CD14-positive monocyte (primary cell): ENCODE measurements at regions not wholly inside any gene's neighbourhood (a gene's known extent, or its start where the extent isn't known, plus 50 kb on each side); places are given as distances from the start of the nearest gene placed in this dataset.

ENCODE experiments used
- DNase-seq, 3 donors: peaks; one replicate each; pipeline ENCODE4 v3.0.0-alpha.2; 2011 to 2022
- H2AFZ ChIP-seq: 2 replicates; pipeline ENCODE4 v1.6.0; 2012; ENCODE audit warnings: mild to moderate bottlenecking, low read depth, low read length, inconsistent platforms; ENCODE audit not compliant: insufficient read depth, poor library complexity, severe bottlenecking
- H3K27ac ChIP-seq, 2 donors: 1 replicate in 1 of 2; 2 replicates in 1 of 2; pipeline ENCODE4 v1.5.1; 2012 to 2013; ENCODE audit warnings: low read length in 2 of 2, control low read depth in 1 of 2, inconsistent platforms in 1 of 2, low read depth in 1 of 2, mild to moderate bottlenecking in 1 of 2
- H3K27me3 ChIP-seq, 2 donors: one replicate each; pipeline versions ENCODE4 v1.6.0 to v1.6.1; 2011 to 2013; ENCODE audit warnings: low read length in 2 of 2; ENCODE audit not compliant: control insufficient read depth in 2 of 2, insufficient read depth in 2 of 2
- H3K36me3 ChIP-seq, 2 donors: replicated peaks in 1 of 2; 1 replicate in 1 of 2; 2 replicates in 1 of 2; pipeline versions ENCODE4 v1.5.1 to v1.6.1; 2012 to 2013; ENCODE audit warnings: low read length in 2 of 2, control low read depth in 1 of 2, inconsistent platforms in 1 of 2, mild to moderate bottlenecking in 1 of 2; ENCODE audit not compliant: insufficient read depth in 2 of 2, control insufficient read depth in 1 of 2
- H3K4me1 ChIP-seq, 2 donors: 1 replicate in 1 of 2; 2 replicates in 1 of 2; pipeline versions ENCODE4 v1.5.1 to v1.6.1; 2012 to 2013; ENCODE audit warnings: low read length in 2 of 2, control low read depth in 1 of 2, inconsistent platforms in 1 of 2, mild to moderate bottlenecking in 1 of 2, moderate library complexity in 1 of 2; ENCODE audit not compliant: insufficient read depth in 2 of 2, control insufficient read depth in 1 of 2
- H3K4me2 ChIP-seq: replicated peaks from 2 replicates; pipeline ENCODE3; 2012; ENCODE audit warnings: low read length, moderate library complexity, mild to moderate bottlenecking; ENCODE audit not compliant: poor library complexity, severe bottlenecking; ENCODE audit errors: extremely low read depth
- H3K4me3 ChIP-seq, 3 experiments: fragments of 200-600 bp in 1 of 3; sonication (generic) in 1 of 3; replicated peaks in 1 of 3; 1 replicate in 2 of 3; 2 replicates in 1 of 3; pipeline ENCODE4 v1.5.1; 2011 to 2013; ENCODE audit warnings: low read length in 3 of 3, mild to moderate bottlenecking in 3 of 3, control low read depth in 2 of 3, low read depth in 2 of 3, inconsistent platforms in 1 of 3, moderate library complexity in 1 of 3
- H3K79me2 ChIP-seq: 2 replicates; pipeline ENCODE4 v1.6.0; 2012; ENCODE audit warnings: mild to moderate bottlenecking, control low read depth, inconsistent platforms, low read length, moderate library complexity; ENCODE audit not compliant: insufficient read depth
- H3K9ac ChIP-seq: 2 replicates; pipeline ENCODE4 v1.6.0; 2017; ENCODE audit warnings: low read length, mild to moderate bottlenecking; ENCODE audit not compliant: insufficient read depth, poor library complexity, severe bottlenecking
- H3K9me3 ChIP-seq, 2 donors: replicated peaks in 1 of 2; 1 replicate in 1 of 2; 2 replicates in 1 of 2; pipeline versions ENCODE4 v1.5.1 to v1.6.1; 2012 to 2013; ENCODE audit warnings: low read length in 2 of 2, control low read depth in 1 of 2; ENCODE audit not compliant: control insufficient read depth in 1 of 2, insufficient read depth in 1 of 2
- H4K20me1 ChIP-seq: 2 replicates; pipeline ENCODE4 v1.6.0; 2012; ENCODE audit warnings: mild to moderate bottlenecking, low read length, control low read depth, moderate library complexity; ENCODE audit not compliant: insufficient read depth
- H3K27ac Mint-ChIP-seq, 7 donors: one replicate each; pipeline ENCODE4 v1.8.0; 2020; ENCODE audit warnings: mild to moderate bottlenecking in 7 of 7, mixed read lengths in 7 of 7, moderate library complexity in 6 of 7, inconsistent platforms in 2 of 7
- H3K27me3 Mint-ChIP-seq, 3 donors: one replicate each; pipeline ENCODE4 v1.8.0; 2021 to 2022; ENCODE audit warnings: low read depth in 3 of 3, mild to moderate bottlenecking in 3 of 3, mixed read lengths in 3 of 3, moderate library complexity in 3 of 3, inconsistent platforms in 1 of 3
- H3K36me3 Mint-ChIP-seq, 2 donors: one replicate each; pipeline ENCODE4 v1.8.0; 2020; ENCODE audit warnings: mixed read lengths in 2 of 2, inconsistent platforms in 1 of 2, mild to moderate bottlenecking in 1 of 2
- H3K4me1 Mint-ChIP-seq: one replicate; pipeline ENCODE4 v1.8.0; 2020; ENCODE audit warnings: mild to moderate bottlenecking, mixed read lengths
- H3K4me3 Mint-ChIP-seq, 2 donors: one replicate each; pipeline ENCODE4 v1.8.0; 2020; ENCODE audit warnings: mild to moderate bottlenecking in 2 of 2, mixed read lengths in 2 of 2, moderate library complexity in 1 of 2
- H3K9me3 Mint-ChIP-seq, 7 donors: one replicate each; pipeline ENCODE4 v1.8.0; 2020 to 2022; ENCODE audit warnings: mixed read lengths in 7 of 7, mild to moderate bottlenecking in 6 of 7, moderate library complexity in 6 of 7, inconsistent platforms in 2 of 7
- WGBS: methylation state at CpG from one replicate; pipeline ENCODE4 v1.1.5; 2013; ENCODE audit warnings: missing lambda C conversion rate; ENCODE audit not compliant: insufficient coverage; 5-methylcytosine and 5-hydroxymethylcytosine counted together
- intact Hi-C, 2 donors: fragments of 100-400 bp; cut with micrococcal nuclease; formaldehyde crosslinking; loops; one replicate each; pipeline versions ENCODE4 v1.15.0 to v1.15.1; 2023
- TF ChIP-seq, protein P1 (sequence below): fragments of 200-600 bp; IDR thresholded peaks from one replicate; pipeline ENCODE4 v1.8.0; 2022; ENCODE audit warnings: antibody characterized with exemption, mild to moderate bottlenecking

DNA sequence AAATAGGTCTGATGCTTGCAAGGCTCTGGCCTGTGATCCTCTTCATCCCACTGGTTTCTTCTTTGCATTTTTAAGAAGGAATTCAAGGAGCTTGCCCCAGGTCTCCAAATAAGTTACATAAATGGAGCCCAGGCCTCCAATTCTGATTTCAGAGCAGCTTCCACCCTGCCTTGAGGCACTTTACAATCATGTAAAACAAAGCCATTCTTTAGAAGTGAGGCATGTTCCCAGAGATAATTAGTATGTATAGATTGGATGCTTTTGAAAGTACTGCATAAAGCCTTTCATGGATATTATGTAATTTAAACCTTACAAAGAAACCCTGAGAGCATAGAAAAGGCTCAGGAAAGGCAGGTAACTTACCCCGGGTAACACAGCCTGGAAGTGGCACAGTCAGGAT is 466.5 kb downstream of the MIAT start:
- 100% methylated on average over 1 of the region's 1 CpG for whole genome bisulfite sequencing
- H3K4me3 Mint-ChIP-seq, result peak overlapping the region in 1 of 2 donors; percentile 86
- peaks cover 0 to 3% (median 0%) of the 10 kb centered on the region in 3 donors for H3K27me3 Mint-ChIP-seq

DNA sequence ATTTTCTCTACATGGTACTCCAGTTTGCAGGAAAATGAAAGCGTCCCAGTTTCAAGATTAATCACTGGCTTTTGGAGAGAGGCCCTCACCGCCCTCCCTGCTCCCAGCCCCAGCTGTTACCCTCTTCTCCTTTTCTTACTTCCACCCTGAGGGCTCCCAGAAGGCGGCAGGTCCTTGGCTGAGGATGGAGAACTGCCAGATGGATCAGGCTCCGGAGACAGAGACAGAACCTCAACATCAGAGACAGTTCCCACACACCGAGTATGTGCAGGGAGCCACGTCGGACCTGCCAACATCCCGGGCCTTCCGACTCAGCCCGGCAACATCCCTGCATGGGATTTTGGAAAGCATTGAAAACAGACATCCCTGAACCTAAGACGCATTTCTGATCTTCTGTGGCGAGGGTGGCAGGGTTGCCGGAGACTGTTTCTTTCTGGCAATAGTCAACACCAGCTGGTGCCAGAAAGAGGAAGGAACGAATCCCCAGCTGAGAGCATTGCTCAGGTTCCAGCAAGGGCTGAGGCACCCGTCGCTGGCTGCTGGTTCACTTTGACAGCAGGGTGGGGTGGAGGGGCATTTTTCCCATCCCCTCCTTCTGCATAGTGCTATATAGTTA is 467.1 kb downstream of the MIAT start:
- Histone ChIP-seq H3K9me3 (peaks cover 0 to 2% of the 10 kb centered on the region in 2 donors), H4K20me1 (no peaks in the 10 kb centered on the region), H3K27ac (peak overlapping the region; percentile 69 to 88), H3K9ac (peak overlapping the region; percentile 56), H2AFZ (peak overlapping the region; percentile 25), H3K36me3 (no peaks in the 10 kb centered on the region), H3K4me3 (peak overlapping the region in 1 of 3 experiments; percentile 41), H3K4me1 (peaks cover 40 to 43% of the 10 kb centered on the region in 2 donors), H3K79me2 (no peaks in the 10 kb centered on the region), H3K4me2 (peak overlapping the region; percentile 56), H3K27me3 (no peaks in the 10 kb centered on the region)
- intact Hi-C loops, result no loop called here
- DNase-seq, result peak; percentile 75 to 91 (median 86)
- H3K27me3 Mint-ChIP-seq, result peaks cover 0 to 2% (median 0%) of the 10 kb centered on the region in 3 donors
- no peaks in the 10 kb centered on the region for H3K36me3 Mint-ChIP-seq
- WGBS, result 2% methylated on average over 12 of the region's 16 CpGs
- peak overlapping the region; percentile 51 to 86 for H3K4me3 Mint-ChIP-seq
- TF ChIP-seq, protein P1, sequence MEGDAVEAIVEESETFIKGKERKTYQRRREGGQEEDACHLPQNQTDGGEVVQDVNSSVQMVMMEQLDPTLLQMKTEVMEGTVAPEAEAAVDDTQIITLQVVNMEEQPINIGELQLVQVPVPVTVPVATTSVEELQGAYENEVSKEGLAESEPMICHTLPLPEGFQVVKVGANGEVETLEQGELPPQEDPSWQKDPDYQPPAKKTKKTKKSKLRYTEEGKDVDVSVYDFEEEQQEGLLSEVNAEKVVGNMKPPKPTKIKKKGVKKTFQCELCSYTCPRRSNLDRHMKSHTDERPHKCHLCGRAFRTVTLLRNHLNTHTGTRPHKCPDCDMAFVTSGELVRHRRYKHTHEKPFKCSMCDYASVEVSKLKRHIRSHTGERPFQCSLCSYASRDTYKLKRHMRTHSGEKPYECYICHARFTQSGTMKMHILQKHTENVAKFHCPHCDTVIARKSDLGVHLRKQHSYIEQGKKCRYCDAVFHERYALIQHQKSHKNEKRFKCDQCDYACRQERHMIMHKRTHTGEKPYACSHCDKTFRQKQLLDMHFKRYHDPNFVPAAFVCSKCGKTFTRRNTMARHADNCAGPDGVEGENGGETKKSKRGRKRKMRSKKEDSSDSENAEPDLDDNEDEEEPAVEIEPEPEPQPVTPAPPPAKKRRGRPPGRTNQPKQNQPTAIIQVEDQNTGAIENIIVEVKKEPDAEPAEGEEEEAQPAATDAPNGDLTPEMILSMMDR, result no peak
- peaks cover 37% of the 10 kb centered on the region for H3K4me1 Mint-ChIP-seq
- peak overlapping the region; percentile 88 to 98 (median 95) for H3K27ac Mint-ChIP-seq
- H3K9me3 Mint-ChIP-seq, result peaks cover 1 to 5% (median 3%) of the 10 kb centered on the region in 7 donors

More for the DNA sequence above, 466.5 kb downstream of the MIAT start:
- peaks cover 31% of the 10 kb centered on the region for H3K4me1 Mint-ChIP-seq
- Histone ChIP-seq H3K36me3 (no peaks in the 10 kb centered on the region), H3K27ac (peak overlapping the region; percentile 69 to 88), H3K27me3 (no peaks in the 10 kb centered on the region), H3K9ac (peak overlapping the region; percentile 56), H3K4me2 (peak overlapping the region; percentile 56), H3K4me1 (peaks cover 34 to 37% of the 10 kb centered on the region in 2 donors), H3K9me3 (peaks cover 0 to 2% of the 10 kb centered on the region in 2 donors), H3K4me3 (peak overlapping the region in 1 of 3 experiments; percentile 41), H2AFZ (no peak overlapping the region), H4K20me1 (no peaks in the 10 kb centered on the region), H3K79me2 (no peaks in the 10 kb centered on the region)
- peaks cover 1 to 5% (median 3%) of the 10 kb centered on the region in 7 donors for H3K9me3 Mint-ChIP-seq
- intact Hi-C loops, result no loop called here
- H3K27ac Mint-ChIP-seq, result peak overlapping the region; percentile 88 to 98 (median 95)
- TF ChIP-seq, protein P1, result no peak
- no peak for DNase-seq
- no peaks in the 10 kb centered on the region for H3K36me3 Mint-ChIP-seq
